HG03039 (cell line): ENCODE measurements at regions not wholly inside any gene's neighbourhood (a gene's known extent, or its start where the extent isn't known, plus 50 kb on each side); places are given as distances from the start of the nearest gene placed in this dataset.

Experiments
- ATAC-seq: cut with Tn5 transposase; IDR thresholded peaks from one replicate; pipeline ENCODE4 v1.9.1; 2021; ENCODE audit warnings: mild to moderate bottlenecking, moderate library complexity; ENCODE audit not compliant: unreplicated experiment

- no peak for ATAC-seq
Observed at GRCh38 chr5:143732402-143732801, 79.6 kb upstream of the HMHB1 start.

- no peak for ATAC-seq
Observed at GRCh38 chr5:143730112-143730801, 81.7 kb upstream of the HMHB1 start.

GRCh38 chr5:143729334-143729946, 82.5 kb upstream of the HMHB1 start:
- ATAC-seq, result no peak

GRCh38 chr5:143723159-143723558, 88.8 kb upstream of the HMHB1 start:
- ATAC-seq, result no peak

GRCh38 chr5:143721925-143722324, 90.0 kb upstream of the HMHB1 start:
- ATAC-seq, result no peak

- no peak for ATAC-seq
Observed at GRCh38 chr5:143720689-143721088, 91.3 kb upstream of the HMHB1 start.

GRCh38 chr5:143717400-143717799, 94.6 kb upstream of the HMHB1 start:
- ATAC-seq, result no peak

- no peak for ATAC-seq
Observed at GRCh38 chr5:143716881-143717280, 95.1 kb upstream of the HMHB1 start.

GRCh38 chr5:143715616-143716015, 96.3 kb upstream of the HMHB1 start:
- no peak for ATAC-seq

GRCh38 chr5:143714629-143715028, 97.3 kb upstream of the HMHB1 start:
- peak; percentile 67 for ATAC-seq

GRCh38 chr5:143713047-143714003, 98.6 kb upstream of the HMHB1 start:
- ATAC-seq, result no peak

GRCh38 chr5:143708672-143709071, 103.3 kb upstream of the HMHB1 start:
- ATAC-seq, result no peak

- ATAC-seq, result no peak
Observed at GRCh38 chr5:143707806-143708205, 104.2 kb upstream of the HMHB1 start.

- no peak for ATAC-seq
Observed at GRCh38 chr5:143705381-143705780, 106.6 kb upstream of the HMHB1 start.

GRCh38 chr5:143703659-143704058, 108.3 kb upstream of the HMHB1 start:
- no peak for ATAC-seq

- no peak for ATAC-seq
Observed at GRCh38 chr5:143701493-143701892, 110.5 kb upstream of the HMHB1 start.

GRCh38 chr5:143700994-143701393, 111.0 kb upstream of the HMHB1 start:
- no peak for ATAC-seq

- ATAC-seq, result no peak
Observed at GRCh38 chr5:143699121-143699520, 112.8 kb upstream of the HMHB1 start.

GRCh38 chr5:143698574-143698973, 113.4 kb upstream of the HMHB1 start:
- no peak for ATAC-seq

GRCh38 chr5:143696921-143697320, 115.0 kb upstream of the HMHB1 start:
- ATAC-seq, result no peak

- no peak for ATAC-seq
Observed at GRCh38 chr5:143695941-143696340, 116.0 kb upstream of the HMHB1 start.
